GM21529 (cell line): ENCODE measurements at regions not wholly inside any gene's neighbourhood (a gene's known extent, or its start where the extent isn't known, plus 50 kb on each side); places are given as distances from the start of the nearest gene placed in this dataset.

ENCODE experiments used
- ATAC-seq: cut with Tn5 transposase; IDR thresholded peaks from one replicate; pipeline ENCODE4 v1.9.1; 2021; ENCODE audit not compliant: unreplicated experiment

DNA sequence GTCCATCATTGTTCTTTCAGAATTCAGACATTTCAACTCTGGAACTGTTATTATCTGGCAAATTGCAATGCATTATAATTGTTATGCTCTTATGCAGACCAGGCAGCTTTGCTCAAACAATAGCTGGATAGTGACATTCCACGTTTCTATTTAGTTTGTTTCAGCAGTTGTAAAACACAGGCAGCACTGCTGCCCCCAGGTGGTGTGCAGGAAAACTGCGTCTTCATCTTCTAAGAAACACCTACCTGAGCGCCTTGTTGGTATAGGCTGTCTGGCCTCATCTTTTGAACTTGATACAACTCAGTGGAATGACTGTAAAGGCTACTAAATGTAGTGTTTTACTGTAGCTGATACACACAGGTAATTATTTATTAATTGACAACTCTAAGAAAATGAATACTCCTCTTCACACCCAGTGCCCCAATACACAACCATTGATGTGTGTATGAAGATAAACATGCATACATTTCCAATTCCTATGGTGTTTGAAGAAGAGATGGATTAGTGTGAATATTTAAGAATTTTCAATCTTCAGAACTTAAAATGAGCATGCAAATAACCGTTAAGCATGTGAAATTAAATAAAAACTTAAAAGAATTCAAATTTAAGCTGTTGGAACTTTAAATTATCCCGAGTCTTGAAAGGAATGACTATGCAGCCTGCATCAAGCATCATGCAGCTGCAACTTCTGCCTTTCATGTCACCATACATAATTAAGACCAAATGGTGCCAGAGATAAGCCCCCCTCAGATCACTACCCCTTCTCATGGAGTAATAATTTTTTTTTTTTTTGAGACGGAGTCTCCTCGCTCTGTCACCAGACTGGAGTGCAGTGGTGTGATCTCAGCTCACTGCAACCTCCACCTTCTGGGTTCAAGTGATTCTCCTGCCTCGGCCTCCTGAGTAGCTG is 85.6 kb downstream of the CD8B2 start:
- no peak for ATAC-seq

DNA sequence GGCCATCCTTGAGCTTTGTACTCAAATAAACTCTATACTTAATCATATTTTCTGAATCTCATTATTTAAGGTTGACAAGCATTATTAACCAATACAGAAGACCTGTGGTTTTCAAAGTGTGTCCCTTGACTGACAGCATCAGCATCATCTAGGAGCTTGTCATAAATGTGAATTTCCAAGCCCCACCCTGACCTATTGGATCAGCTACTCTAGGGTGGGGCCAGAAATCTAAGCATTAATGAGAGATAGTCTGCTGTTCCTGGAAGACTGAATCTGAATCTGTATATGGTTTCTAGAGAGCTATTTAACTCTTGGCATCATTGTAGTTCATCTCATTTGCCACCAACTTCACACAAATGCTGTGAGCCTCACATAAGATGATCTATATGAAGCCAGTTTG is 86.6 kb downstream of the CD8B2 start:
- no peak for ATAC-seq

DNA sequence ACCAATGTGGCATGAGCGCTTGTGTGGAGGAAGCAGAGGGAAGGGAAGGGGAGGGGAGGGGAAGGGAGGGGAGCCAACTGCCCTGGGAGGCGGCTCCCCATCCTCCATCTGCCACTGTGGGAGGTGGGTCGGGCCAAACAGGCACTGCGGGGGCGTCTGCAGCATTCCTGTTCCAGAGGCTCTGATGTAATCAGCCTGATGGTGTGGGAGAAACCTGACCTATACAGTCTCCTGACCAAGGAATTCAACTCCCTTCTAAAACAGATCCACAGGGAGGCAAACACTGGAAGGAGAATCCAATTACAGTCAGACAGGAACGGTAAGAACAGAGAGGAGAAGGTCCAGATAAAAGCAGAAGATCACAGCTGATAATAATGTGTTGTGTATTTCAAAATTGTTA is 88.8 kb downstream of the CD8B2 start:
- ATAC-seq = no peak

GRCh38 chr2:106577255-106577651 is 90.1 kb downstream of the CD8B2 start:
- ATAC-seq = no peak

DNA sequence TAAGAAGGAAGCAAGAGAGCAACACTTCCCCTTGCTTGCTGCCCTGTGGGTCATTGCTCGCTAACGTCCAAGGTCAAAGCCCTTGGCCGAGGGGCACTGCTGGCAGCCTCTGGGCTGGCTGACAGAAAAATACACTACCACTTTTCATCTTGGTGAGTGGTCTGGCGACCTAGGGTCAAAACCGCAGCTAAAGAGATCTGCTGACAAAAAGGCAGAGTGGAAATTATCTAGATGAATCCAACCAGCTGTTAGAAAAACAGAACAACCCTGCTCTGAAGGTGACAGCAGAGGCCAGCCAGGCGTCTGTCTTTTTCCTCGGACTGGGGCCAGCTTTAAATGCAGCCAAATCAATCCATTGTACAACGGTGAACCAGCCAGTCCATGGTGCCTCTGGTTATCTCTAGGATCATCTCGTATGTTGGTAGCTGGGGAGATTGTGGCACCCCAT is 92.6 kb downstream of the CD8B2 start:
- no peak for ATAC-seq

DNA sequence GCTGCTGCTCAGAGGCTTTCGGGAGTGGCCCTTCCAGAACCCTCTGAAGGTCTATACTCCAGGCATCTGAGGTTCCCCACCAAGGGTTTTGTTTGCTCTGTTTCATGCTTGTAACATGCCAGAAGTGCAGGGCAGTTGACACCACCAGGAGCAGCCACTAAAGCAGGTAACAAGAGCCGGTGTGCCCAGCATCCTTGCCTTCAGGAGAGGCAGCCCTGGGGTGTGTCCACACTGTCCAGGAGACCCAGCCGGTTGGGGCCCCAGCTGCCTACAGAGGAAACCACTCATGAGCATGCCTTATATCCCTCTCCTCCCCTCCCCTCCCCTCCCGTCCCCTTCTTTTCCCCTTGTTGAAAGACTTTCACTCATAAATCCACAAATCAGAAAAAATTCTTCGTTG is 93.1 kb downstream of the CD8B2 start:
- no peak for ATAC-seq

GRCh38 chr2:106581328-106581727 is 94.2 kb downstream of the CD8B2 start:
- no peak for ATAC-seq

DNA sequence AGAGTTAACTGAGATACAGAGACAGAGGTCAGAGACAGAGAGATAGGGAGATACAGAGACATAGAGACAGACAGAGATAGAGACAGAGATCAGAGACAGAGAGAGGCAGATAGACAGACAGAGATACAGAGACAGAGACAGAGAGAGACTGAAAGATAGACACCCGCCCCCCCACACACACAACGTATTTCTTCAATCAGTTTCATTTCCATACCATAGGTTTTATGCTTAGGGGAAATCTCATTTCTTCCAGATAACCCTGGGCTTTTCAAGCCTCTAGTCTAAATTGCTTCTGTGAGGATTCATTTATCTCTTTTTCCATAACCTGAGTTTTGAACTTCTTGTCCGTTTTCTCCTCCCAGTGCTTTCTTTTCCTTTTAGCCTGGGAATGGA is 94.6 kb downstream of the CD8B2 start:
- ATAC-seq = no peak

DNA sequence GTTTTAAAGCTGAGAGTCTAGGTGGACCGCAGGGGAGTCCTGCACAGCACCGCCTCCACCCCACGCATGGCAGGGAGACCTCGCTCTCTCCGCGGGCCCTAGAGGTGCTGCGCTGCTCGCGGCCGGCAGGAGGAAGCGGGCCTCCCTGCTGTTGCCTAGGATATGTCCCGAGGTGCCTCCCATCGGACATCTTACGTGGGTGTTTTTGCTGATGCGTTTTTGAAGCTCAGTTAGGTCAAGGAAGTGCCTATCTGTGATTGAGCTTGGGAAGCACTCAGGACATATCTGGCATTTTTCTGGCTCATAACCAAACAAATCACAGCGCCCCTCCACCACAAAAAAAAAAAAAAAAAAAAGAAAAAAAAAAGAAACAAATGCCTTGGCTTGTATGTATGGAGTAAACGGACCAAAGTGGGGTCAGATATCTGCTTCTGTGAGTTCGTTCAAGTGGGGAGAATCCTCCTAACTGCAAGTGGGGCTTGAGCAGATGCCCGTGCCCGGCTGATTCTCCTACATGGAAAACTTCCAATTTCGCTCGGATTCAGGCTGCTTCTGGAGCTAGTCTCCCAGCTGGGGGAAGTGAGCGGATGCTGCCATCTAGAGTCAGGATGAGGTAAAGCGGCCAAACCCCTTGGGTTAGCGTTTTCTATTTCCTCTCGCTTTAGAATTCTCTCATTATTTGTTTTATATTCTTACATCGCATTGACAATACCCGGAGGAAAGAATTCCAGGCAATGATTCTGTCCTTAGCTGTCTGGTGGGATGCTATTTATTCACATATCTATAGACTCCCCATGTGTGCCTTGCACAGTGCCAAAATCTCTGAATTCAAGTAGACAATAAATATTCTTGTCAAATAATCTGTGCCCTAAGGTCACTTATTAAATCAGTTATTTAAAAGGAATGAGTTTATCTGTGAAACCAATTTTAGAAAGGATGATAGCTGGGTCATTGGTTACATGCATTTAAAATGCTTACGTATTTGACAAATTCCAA is 95.3 kb downstream of the CD8B2 start:
- peak; percentile 74 for ATAC-seq

DNA sequence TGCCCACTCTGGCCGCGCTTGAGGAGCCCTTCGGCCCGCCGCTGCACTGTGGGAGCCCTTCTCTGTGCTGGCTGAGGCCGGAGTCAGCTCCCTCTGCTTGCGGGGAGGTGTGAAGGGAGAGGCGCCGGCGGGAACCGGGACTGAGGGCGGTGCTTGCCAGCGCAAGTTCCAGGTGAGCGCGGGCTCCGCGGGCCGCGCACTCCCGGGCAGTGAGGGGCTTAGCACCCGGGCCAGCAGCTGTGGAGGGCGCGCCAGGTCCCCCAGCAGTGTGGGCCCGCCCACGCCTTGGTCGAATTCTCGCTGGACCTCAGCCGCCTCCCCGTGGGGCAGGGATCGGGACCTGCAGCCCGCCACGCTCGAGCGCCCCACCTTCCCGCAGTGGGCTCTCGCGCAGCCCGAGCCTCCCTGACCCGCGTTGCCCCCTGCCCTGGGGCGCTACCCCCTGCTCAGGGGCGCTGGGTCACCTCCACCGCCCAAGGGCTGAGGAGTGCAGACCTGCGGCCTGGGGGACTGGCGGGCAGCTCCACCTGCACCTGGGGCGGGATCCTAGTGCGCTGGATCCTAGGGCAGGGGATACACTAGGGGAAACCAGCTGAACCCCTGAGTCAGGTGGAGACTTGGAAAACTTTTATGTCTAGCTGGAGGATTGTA is 97.3 kb downstream of the CD8B2 start:
- no peak for ATAC-seq

- ATAC-seq = no peak
Measured at GRCh38 chr2:106596844-106597243, 109.7 kb downstream of the CD8B2 start.

DNA sequence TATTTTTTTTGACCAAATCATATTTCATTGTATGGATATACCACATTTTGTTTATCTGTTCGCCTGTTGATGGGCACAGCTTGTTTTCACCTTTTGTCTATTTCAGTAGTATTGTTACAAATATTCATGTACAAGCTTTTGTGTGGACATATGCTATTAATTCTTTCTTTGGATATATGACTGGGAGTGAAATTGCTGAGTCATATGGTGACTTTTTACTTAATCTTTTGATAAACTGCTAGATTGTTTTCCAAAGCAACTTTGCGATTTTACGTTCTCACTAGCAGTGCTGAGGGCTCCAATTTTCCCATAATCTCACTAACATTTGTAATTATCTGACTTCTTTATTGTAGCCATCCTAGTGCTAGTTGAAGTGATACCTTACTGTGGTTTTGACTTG is 112.4 kb downstream of the CD8B2 start:
- ATAC-seq = no peak

DNA sequence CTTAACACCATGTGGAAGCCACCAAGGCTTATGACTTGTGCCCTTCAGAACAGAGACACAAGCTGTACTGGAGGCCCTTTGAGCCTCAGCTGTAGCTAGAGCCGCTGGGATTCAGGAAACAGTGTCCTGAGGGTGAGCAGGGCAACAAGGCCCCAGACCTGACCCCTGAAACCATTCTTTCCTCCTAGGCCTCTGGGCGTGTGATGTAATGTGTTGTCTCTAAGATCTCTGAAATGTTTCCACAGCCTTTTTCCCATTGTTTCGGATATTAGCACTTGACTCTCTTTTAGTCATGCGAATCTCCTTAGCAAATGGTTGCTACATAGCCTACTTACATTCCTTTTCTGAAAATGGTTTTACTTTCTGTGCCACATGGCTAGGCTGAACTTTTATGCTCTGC is 114.9 kb downstream of the CD8B2 start:
- ATAC-seq = no peak

DNA sequence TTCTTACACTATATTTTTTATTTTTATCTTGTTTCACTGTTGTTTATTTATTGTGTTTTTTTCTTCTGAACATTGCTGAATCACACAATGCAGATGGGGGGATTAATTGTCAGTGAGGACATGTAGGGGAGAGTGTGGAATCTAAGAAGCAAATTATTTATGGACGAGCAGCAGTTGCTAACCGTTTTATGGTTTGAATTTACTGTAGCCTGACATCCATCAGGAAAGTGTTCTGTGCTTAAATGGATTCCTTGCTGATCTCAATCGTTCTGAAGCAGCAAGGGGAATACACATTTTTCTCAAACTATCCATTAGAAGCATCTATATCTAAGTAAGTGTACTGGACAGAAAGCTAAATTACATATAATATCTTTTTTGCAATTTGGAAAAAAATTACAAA is 119.5 kb downstream of the CD8B2 start:
- no peak for ATAC-seq

GRCh38 chr2:106607371-106607770 is 120.2 kb downstream of the CD8B2 start:
- no peak for ATAC-seq

DNA sequence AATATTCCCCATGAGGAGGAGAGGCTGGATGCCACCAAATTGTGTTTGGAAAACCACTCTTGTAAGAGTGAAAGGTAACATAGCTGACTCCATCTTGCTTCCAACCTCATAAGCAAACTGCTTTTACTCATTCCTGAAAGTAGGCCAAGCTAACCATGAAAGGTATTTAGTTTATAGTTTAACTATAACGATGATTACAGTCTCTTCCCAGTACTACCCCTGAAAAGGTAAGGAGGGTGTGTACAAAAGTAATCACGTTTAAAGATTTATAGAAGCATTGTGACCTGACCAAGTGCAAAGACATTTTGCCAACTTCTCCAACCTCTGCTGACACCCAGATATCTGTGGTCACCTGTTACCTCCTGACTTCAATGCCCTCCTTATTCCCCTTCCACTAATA is 122.6 kb downstream of the CD8B2 start:
- ATAC-seq = no peak

- ATAC-seq = no peak
Measured at GRCh38 chr2:106614511-106615291, 127.5 kb downstream of the CD8B2 start.

DNA sequence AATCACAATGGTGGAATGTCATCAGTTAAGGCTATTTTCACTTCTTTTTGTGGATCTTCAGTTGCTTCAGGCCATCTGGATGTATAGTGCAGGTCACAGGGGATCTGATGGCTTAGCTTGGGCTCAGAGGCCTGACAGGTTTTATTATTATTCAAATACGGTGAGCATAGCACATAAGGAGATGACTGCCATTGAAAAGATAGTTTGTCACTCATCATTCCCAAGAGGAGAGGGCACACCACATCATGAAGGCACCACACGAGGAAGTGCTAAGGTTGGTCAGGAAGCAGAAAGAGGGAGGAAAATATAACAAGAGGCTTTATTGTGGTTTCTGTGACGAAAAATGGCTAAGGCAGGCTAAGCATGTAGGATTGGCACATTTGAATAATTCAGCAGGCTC is 131.4 kb downstream of the CD8B2 start:
- no peak for ATAC-seq

DNA sequence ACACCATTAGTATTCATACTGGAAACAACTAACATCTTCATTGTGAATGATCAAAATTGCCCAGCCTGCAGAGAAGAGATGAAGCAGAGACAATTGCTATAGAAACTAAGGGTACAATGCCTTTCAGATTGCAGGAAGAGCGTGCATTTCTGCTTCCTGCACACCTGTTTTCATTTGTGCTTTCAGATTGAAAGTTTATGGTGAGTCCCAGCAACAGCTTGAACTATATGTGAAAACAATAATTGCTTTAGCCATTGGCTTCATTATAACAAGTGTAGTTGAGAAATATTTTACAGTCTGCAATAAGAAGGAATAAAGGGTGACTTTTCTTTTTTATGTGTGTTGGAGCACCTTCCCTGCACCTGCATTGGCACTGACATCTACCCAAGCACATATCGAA is 136.3 kb downstream of the CD8B2 start:
- ATAC-seq = no peak

- ATAC-seq = no peak
Measured at GRCh38 chr2:106624787-106625380, 137.7 kb downstream of the CD8B2 start.
